ENCODE measurements at regions not wholly inside any gene's neighbourhood (a gene's known extent, or its start where the extent isn't known, plus 50 kb on each side); places are given as distances from the start of the nearest gene placed in this dataset.

DNA sequence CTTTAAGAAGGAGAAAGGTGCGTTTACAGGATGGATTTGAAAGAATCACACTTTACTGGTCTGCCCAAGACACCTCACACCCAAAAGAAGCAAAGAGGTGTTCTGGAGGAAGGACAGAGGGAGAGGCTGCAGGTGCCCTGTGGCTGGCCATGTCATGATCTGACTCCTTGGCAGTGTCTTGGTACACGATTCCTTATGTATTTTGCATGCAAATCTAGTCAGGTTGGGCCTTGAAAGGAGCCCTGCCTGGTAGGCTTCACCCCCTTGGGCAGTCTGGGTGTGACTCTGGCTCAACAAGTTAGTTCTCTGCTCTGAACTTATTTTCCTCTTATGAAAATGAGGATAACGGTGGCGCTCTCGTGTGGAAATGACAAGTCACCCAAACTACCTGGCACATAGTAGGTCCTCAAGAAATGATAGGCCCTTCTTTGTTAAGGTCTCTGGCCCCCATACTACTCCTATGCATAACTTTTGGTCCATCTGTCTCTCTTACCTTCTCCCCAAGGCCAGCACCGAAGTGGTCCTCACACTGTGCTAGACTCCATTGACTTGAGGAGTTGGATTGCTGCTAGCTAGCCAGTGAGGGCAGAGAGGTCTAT, 212.5 kb downstream of the SEMA6A start:
- Histone ChIP-seq H3K4me3 (ENCODE audit: insufficient read length, low read depth) (no peak overlapping the region), H3K36me3 (ENCODE audit: insufficient read depth, insufficient read length, low read length) (no peaks in the 10 kb centered on the region), H3K4me1 (ENCODE audit: insufficient read depth, insufficient read length) (no peaks in the 10 kb centered on the region), H3K9ac (ENCODE audit: insufficient read length, low read depth) (no peak overlapping the region), H3K27me3 (ENCODE audit: insufficient read depth, insufficient read length) (peaks cover 9% of the 10 kb centered on the region), H3K9me3 (ENCODE audit: insufficient read depth, low read length) (no peaks in the 10 kb centered on the region)
- DNase-seq (ENCODE audit: low read depth, low spot score): no peak
- no peak for TF ChIP-seq SUZ12 (IDR thresholded peaks at IDR 0.05; ENCODE audit: extremely low read depth, insufficient read depth, insufficient read length)
- TF ChIP-seq YY1 (IDR thresholded peaks at IDR 0.05; ENCODE audit: insufficient read depth, insufficient read length): no peak
- TF ChIP-seq ZNF274 (IDR thresholded peaks at IDR 0.05; ENCODE audit: low read depth, low read length): no peak

DNA sequence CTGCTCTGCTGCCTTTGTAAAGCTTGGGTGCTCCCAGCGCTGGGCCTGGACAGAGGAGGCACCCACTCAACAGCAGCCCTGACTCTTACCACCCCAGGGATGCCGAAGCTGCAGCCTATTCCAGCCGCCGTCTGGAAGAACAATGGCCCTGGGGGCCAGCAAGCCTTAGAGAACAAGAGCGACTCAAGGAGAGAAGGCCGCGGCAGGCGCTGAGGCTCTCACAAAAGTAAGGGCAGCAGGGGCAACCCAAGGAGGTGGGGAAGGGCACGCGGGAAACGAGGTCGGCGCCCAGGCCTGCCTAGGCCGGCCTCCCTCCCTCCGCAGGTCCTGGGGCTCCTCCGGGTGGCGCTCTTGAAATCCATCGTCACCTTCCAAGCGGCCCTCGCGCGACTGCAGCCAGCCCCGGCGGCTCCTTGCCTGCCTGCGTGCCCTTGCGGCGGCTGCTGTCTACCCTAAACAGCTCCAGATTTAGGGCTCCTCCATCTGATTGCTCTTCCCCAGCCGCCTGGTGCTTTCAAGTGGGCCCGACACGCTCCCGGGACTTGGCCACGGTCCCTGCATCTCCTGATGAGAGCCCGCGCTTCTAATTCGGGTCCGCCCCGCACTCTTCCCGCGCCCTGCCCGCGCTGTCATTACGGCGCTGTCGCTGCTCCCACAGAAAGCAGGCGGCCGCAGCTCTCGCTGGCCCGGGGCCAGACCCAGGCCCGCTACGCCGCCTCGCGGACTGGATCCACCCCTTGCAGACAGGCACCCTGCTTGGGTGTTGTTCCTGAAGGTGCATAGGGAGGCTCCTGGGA, 213.3 kb downstream of the SEMA6A start:
- Histone ChIP-seq H3K9me3 (ENCODE audit: insufficient read depth, low read length) (no peaks in the 10 kb centered on the region), H3K4me3 (ENCODE audit: insufficient read length, low read depth) (peak overlapping the region; percentile 24), H3K27me3 (ENCODE audit: insufficient read depth, insufficient read length) (peaks cover 9% of the 10 kb centered on the region), H3K4me1 (ENCODE audit: insufficient read depth, insufficient read length) (no peaks in the 10 kb centered on the region), H3K36me3 (ENCODE audit: insufficient read depth, insufficient read length, low read length) (no peaks in the 10 kb centered on the region), H3K9ac (ENCODE audit: insufficient read length, low read depth) (no peak overlapping the region)
- DNase-seq (ENCODE audit: low read depth, low spot score): no peak
- TF ChIP-seq YY1 (IDR thresholded peaks at IDR 0.05; ENCODE audit: insufficient read depth, insufficient read length) (no peak), ZNF274 (IDR thresholded peaks at IDR 0.05; ENCODE audit: low read depth, low read length) (no peak), SUZ12 (IDR thresholded peaks at IDR 0.05; ENCODE audit: extremely low read depth, insufficient read depth, insufficient read length) (no peak)

DNA sequence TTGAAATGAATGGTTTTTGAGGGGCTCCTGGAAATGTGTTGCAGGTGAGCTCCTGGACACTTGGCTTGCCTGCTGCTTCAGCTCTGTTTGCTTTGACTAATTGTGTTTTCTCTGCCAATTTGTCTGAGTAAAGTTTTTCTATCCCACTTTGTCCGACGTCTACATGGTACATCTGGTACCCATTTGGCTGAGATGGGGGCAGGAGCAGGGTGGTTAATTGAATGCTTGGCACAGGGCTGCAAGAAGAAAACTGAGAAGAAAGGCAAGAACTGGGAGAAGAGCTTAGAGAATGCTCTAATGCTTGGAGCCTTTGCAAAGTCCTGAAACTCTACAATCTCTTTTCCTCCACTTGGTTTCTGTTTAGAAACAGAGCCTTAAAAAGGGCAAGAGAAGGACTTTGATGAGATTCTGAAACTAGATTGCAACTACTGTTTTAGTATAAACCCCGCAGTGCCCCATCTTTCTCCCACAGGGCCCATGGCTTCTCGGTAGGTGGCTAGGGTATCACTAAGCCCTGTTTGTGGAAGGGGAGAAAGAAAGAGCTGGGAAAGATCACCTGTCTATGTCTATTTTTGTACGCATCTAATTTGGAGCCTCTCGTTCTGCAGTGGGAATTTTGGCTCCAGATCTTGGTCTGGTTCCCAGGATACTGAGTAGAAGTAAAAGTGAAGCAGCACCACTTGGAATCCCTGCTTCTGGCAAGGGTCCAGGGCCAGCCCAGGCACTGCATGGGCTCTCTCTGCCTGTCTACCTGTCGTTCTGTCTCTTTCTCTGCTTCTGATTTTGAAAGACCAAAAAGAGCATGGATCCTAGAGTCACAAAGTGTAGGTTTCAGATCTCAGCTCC, 214.4 kb downstream of the SEMA6A start:
- peaks cover 9% of the 10 kb centered on the region for H3K27me3 ChIP-seq (ENCODE audit: insufficient read depth, insufficient read length)
- H3K4me1 ChIP-seq (ENCODE audit: insufficient read depth, insufficient read length): no peaks in the 10 kb centered on the region
- H3K9ac ChIP-seq (ENCODE audit: insufficient read length, low read depth): no peak overlapping the region
- DNase-seq (ENCODE audit: low read depth, low spot score): no peak
- no peak overlapping the region for H3K4me3 ChIP-seq (ENCODE audit: insufficient read length, low read depth)
- no peaks in the 10 kb centered on the region for H3K9me3 ChIP-seq (ENCODE audit: insufficient read depth, low read length)
- no peaks in the 10 kb centered on the region for H3K36me3 ChIP-seq (ENCODE audit: insufficient read depth, insufficient read length, low read length)
- no peak for TF ChIP-seq SUZ12 (IDR thresholded peaks at IDR 0.05; ENCODE audit: extremely low read depth, insufficient read depth, insufficient read length)
- TF ChIP-seq ZNF274 (IDR thresholded peaks at IDR 0.05; ENCODE audit: low read depth, low read length): no peak
- no peak for TF ChIP-seq YY1 (IDR thresholded peaks at IDR 0.05; ENCODE audit: insufficient read depth, insufficient read length)

DNA sequence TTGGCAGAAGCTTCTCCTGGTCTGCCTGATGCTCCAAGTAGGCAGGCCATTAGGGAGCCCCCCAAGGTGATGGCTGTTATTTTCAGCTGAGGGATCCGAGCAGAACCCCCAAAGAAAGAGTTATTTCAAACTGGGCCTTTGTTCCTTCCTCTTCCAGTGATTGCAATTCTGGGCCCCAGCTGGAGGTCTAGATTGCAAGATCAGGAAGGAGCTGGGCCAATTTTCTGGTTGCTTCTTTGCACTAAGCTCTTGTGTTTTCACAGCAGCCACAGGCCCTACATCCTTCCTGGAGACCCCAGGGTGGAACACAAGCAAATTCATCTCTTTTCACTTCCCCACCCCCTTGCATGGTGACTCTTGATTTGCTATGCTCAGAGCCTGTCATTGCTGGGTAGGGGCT, 215.0 kb downstream of the SEMA6A start:
- TF ChIP-seq YY1 (IDR thresholded peaks at IDR 0.05; ENCODE audit: insufficient read depth, insufficient read length): no peak
- TF ChIP-seq ZNF274 (IDR thresholded peaks at IDR 0.05; ENCODE audit: low read depth, low read length): no peak
- TF ChIP-seq SUZ12 (IDR thresholded peaks at IDR 0.05; ENCODE audit: extremely low read depth, insufficient read depth, insufficient read length): no peak
- Histone ChIP-seq H3K4me1 (ENCODE audit: insufficient read depth, insufficient read length) (no peaks in the 10 kb centered on the region), H3K4me3 (ENCODE audit: insufficient read length, low read depth) (no peak overlapping the region), H3K9ac (ENCODE audit: insufficient read length, low read depth) (no peak overlapping the region), H3K27me3 (ENCODE audit: insufficient read depth, insufficient read length) (peaks cover 9% of the 10 kb centered on the region), H3K9me3 (ENCODE audit: insufficient read depth, low read length) (no peaks in the 10 kb centered on the region), H3K36me3 (ENCODE audit: insufficient read depth, insufficient read length, low read length) (no peaks in the 10 kb centered on the region)
- DNase-seq (ENCODE audit: low read depth, low spot score): no peak

DNA sequence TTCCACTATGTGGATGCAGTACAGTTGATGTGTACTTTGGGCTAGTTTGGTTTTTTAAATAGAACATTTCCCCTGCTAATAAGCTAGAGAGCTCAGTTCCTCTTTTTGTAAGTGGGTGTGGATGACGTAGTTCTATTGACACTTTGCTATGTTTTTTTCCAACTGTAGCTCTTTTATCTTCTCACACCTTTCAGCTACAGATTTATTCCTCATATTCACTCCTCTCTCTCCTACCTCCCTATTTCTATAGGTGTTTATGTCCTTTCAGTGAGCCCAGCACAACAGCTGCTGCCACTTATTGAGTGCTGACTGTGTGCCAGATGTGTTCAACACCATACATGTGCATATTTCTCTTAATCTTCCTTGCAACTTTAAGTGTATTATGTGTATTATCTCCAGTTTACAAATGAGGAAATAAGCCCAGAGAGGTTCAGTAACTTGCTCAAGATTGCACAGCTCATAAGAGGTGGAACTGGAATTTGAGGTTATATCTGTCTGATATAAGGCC, 215.7 kb downstream of the SEMA6A start:
- Histone ChIP-seq H3K9ac (ENCODE audit: insufficient read length, low read depth) (no peak overlapping the region), H3K27me3 (ENCODE audit: insufficient read depth, insufficient read length) (peaks cover 9% of the 10 kb centered on the region), H3K9me3 (ENCODE audit: insufficient read depth, low read length) (no peaks in the 10 kb centered on the region), H3K36me3 (ENCODE audit: insufficient read depth, insufficient read length, low read length) (no peaks in the 10 kb centered on the region), H3K4me3 (ENCODE audit: insufficient read length, low read depth) (no peak overlapping the region), H3K4me1 (ENCODE audit: insufficient read depth, insufficient read length) (no peaks in the 10 kb centered on the region)
- DNase-seq (ENCODE audit: low read depth, low spot score): no peak
- TF ChIP-seq SUZ12 (IDR thresholded peaks at IDR 0.05; ENCODE audit: extremely low read depth, insufficient read depth, insufficient read length) (no peak), ZNF274 (IDR thresholded peaks at IDR 0.05; ENCODE audit: low read depth, low read length) (no peak), YY1 (IDR thresholded peaks at IDR 0.05; ENCODE audit: insufficient read depth, insufficient read length) (no peak)

DNA sequence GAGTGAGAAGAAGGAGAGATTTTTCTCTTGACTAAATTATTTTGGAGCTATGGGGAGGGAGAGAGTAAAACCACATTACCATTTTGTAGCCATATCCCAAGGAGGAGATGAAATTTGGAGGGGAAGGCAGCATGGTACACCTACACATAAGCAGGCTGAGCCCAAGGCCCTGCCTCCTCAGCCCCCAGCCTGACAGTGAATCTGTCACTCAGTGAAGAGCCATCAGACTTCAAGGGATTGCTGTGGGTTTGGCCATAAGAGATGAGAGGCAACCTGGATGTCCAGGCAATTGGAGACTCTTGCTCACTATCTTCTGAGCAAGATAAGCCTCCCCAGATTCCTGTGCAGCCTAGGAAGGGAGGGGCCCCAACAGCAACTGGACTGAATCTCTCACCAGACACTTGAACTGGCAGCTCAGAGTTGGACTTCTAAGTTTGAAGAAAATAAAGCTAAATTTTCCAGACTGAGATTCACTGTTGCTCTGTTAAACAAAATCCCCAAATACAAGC, 216.6 kb downstream of the SEMA6A start:
- no peaks in the 10 kb centered on the region for H3K36me3 ChIP-seq (ENCODE audit: insufficient read depth, insufficient read length, low read length)
- TF ChIP-seq SUZ12 (IDR thresholded peaks at IDR 0.05; ENCODE audit: extremely low read depth, insufficient read depth, insufficient read length): no peak
- TF ChIP-seq YY1 (IDR thresholded peaks at IDR 0.05; ENCODE audit: insufficient read depth, insufficient read length): no peak
- no peak for TF ChIP-seq ZNF274 (IDR thresholded peaks at IDR 0.05; ENCODE audit: low read depth, low read length)
- H3K4me1 ChIP-seq (ENCODE audit: insufficient read depth, insufficient read length): no peaks in the 10 kb centered on the region
- DNase-seq (ENCODE audit: low read depth, low spot score): no peak
- H3K9me3 ChIP-seq (ENCODE audit: insufficient read depth, low read length): no peaks in the 10 kb centered on the region
- H3K4me3 ChIP-seq (ENCODE audit: insufficient read length, low read depth): no peak overlapping the region
- peaks cover 9% of the 10 kb centered on the region for H3K27me3 ChIP-seq (ENCODE audit: insufficient read depth, insufficient read length)
- no peak overlapping the region for H3K9ac ChIP-seq (ENCODE audit: insufficient read length, low read depth)

Data from NT2/D1 (cell line).